Lower leg skin (tissue), 4 donors: ENCODE measurements at regions not wholly inside any gene's neighbourhood (a gene's known extent, or its start where the extent isn't known, plus 50 kb on each side); places are given as distances from the start of the nearest gene placed in this dataset.

Experiments used
- DNase-seq, 2 donors: peaks; one replicate each; pipeline ENCODE4 v3.0.0-alpha.2; 2019; ENCODE audit warnings: low spot score in 2 of 2
- H3K4me3 ChIP-seq: fragments of 200-600 bp; sonication (generic); 2 replicates; pipeline ENCODE4 v1.5.1; 2017; ENCODE audit warnings: mild to moderate bottlenecking, low read depth; ENCODE audit not compliant: poor library complexity, severe bottlenecking
- CTCF ChIP-seq, 3 donors: fragments of 450-650 bp; IDR thresholded peaks; one replicate each; pipeline ENCODE4 v1.5.1; 2016; ENCODE audit warnings: antibody characterized with exemption in 3 of 3, mild to moderate bottlenecking in 3 of 3, moderate library complexity in 2 of 3
- POLR2A ChIP-seq, 2 donors: fragments of 450-650 bp; IDR thresholded peaks; one replicate each; pipeline ENCODE4 v1.6.1; 2016 to 2017; ENCODE audit warnings: antibody characterized with exemption in 2 of 2, mild to moderate bottlenecking in 1 of 2, moderate library complexity in 1 of 2
- WGBS, 2 donors: methylation state at CpG; one replicate each; pipeline ENCODE4 v1.1.5; 2018; 5-methylcytosine and 5-hydroxymethylcytosine counted together
- intact Hi-C: fragments of 100-400 bp; cut with DNase I; formaldehyde crosslinking; loops from one replicate; pipeline ENCODE4 v1.15.0; 2023; ENCODE audit warnings: low total_unique reads

GRCh38 chr3:166473501-166473900 lies 636.3 kb upstream of the BCHE start:
- no peak overlapping the region for H3K4me3 ChIP-seq
- intact Hi-C loops = no loop called here
- no peak for DNase-seq
- WGBS, 2 donors = 85 to 86% methylated on average over 2 of the region's 2 CpGs
- TF ChIP-seq CTCF (IDR thresholded peaks at IDR 0.05) = no peak
- no peak for TF ChIP-seq POLR2A (IDR thresholded peaks at IDR 0.05)

GRCh38 chr3:166472015-166472414 lies 634.8 kb upstream of the BCHE start:
- no peak for DNase-seq
- WGBS, 2 donors = 29 to 32% methylated on average over 1 of the region's 1 CpG
- intact Hi-C loops = no loop called here
- H3K4me3 ChIP-seq = no peak overlapping the region
- no peak for TF ChIP-seq CTCF (IDR thresholded peaks at IDR 0.05)
- TF ChIP-seq POLR2A (IDR thresholded peaks at IDR 0.05) = no peak

GRCh38 chr3:166471074-166471767 lies 634.0 kb upstream of the BCHE start:
- no peak overlapping the region for H3K4me3 ChIP-seq
- 75 to 78% methylated on average over 4 of the region's 4 CpGs for WGBS, 2 donors
- intact Hi-C loops = no loop called here
- TF ChIP-seq CTCF (IDR thresholded peaks at IDR 0.05) (no peak), POLR2A (IDR thresholded peaks at IDR 0.05) (no peak)
- no peak for DNase-seq

GRCh38 chr3:166462891-166463470 lies 625.8 kb upstream of the BCHE start:
- intact Hi-C loops = no loop called here
- DNase-seq = no peak
- WGBS, 2 donors = 81 to 92% methylated on average over 2 of the region's 2 CpGs
- TF ChIP-seq POLR2A (IDR thresholded peaks at IDR 0.05) (no peak), CTCF (IDR thresholded peaks at IDR 0.05) (no peak)
- no peak overlapping the region for H3K4me3 ChIP-seq

- intact Hi-C loops = no loop called here
- no peak for DNase-seq
- 51 to 59% methylated on average over 2 of the region's 2 CpGs for WGBS, 2 donors
- no peak overlapping the region for H3K4me3 ChIP-seq
- TF ChIP-seq POLR2A (IDR thresholded peaks at IDR 0.05) = no peak
- no peak for TF ChIP-seq CTCF (IDR thresholded peaks at IDR 0.05)
Observed at GRCh38 chr3:166461626-166462025, 624.4 kb upstream of the BCHE start.

- DNase-seq = no peak
- intact Hi-C loops = no loop called here
- WGBS, 2 donors = 70 to 71% methylated on average over 3 of the region's 3 CpGs
- no peak for TF ChIP-seq CTCF (IDR thresholded peaks at IDR 0.05)
- no peak for TF ChIP-seq POLR2A (IDR thresholded peaks at IDR 0.05)
- H3K4me3 ChIP-seq = no peak overlapping the region
Observed at GRCh38 chr3:166457382-166457781, 620.2 kb upstream of the BCHE start.
